Thymus (tissue), 11 donors: ENCODE measurements at regions not wholly inside any gene's neighbourhood (a gene's known extent, or its start where the extent isn't known, plus 50 kb on each side); places are given as distances from the start of the nearest gene placed in this dataset.

Source experiments
- DNase-seq, 9 donors: peaks; one replicate each; pipeline ENCODE4 v3.0.0-alpha.2; 2013; ENCODE audit warnings: low spot score in 9 of 9, low read depth in 6 of 9, missing footprints in 1 of 9
- H3K27ac ChIP-seq, 2 donors: one replicate each; pipeline ENCODE4 v1.5.1; 2013; ENCODE audit warnings: control low read depth in 1 of 2, low read depth in 1 of 2, low read length in 1 of 2, mild to moderate bottlenecking in 1 of 2, moderate library complexity in 1 of 2
- H3K27me3 ChIP-seq, 2 donors: one replicate each; pipeline ENCODE4 v1.5.1; 2013; ENCODE audit warnings: low read length in 1 of 2; ENCODE audit not compliant: control insufficient read depth in 2 of 2, insufficient read depth in 1 of 2
- H3K36me3 ChIP-seq, 2 donors: one replicate each; pipeline ENCODE4 v1.5.1; 2013; ENCODE audit warnings: low read length in 1 of 2, mild to moderate bottlenecking in 1 of 2, moderate library complexity in 1 of 2; ENCODE audit not compliant: control insufficient read depth in 2 of 2, insufficient read depth in 2 of 2
- H3K4me1 ChIP-seq, 2 donors: one replicate each; pipeline ENCODE4 v1.5.1; 2013; ENCODE audit warnings: low read length in 2 of 2; ENCODE audit not compliant: control insufficient read depth in 2 of 2, insufficient read depth in 2 of 2
- H3K4me3 ChIP-seq, 2 donors: one replicate each; pipeline ENCODE4 v1.5.1; 2013; ENCODE audit warnings: low read length in 2 of 2, control low read depth in 1 of 2, mild to moderate bottlenecking in 1 of 2
- H3K9me3 ChIP-seq, 2 donors: one replicate each; pipeline ENCODE4 v1.5.1; 2013; ENCODE audit warnings: low read length in 1 of 2, mild to moderate bottlenecking in 1 of 2; ENCODE audit not compliant: control insufficient read depth in 2 of 2, insufficient read depth in 1 of 2
- WGBS: extraction: QIAGEN DNeasy Blood & Tissue Kit; methylation state at CpG from one replicate; pipeline ENCODE4 v1.1.7; 2013; 5-methylcytosine and 5-hydroxymethylcytosine counted together
- donor health status: healthy.

GRCh38 chr10:61846370-61847031 lies 55.0 kb upstream of the ARID5B start:
- Histone ChIP-seq H3K4me3 (no peak overlapping the region), H3K36me3 (no peaks in the 10 kb centered on the region), H3K9me3 (peaks cover 0 to 5% of the 10 kb centered on the region in 2 donors), H3K4me1 (no peaks in the 10 kb centered on the region), H3K27ac (no peak overlapping the region), H3K27me3 (no peaks in the 10 kb centered on the region)
- 96% methylated on average over 5 of the region's 5 CpGs for WGBS
- no peak for DNase-seq

GRCh38 chr10:61847087-61847486 lies 54.4 kb upstream of the ARID5B start:
- peaks cover 0 to 5% of the 10 kb centered on the region in 2 donors for H3K9me3 ChIP-seq
- no peaks in the 10 kb centered on the region for H3K4me1 ChIP-seq
- no peak overlapping the region for H3K27ac ChIP-seq
- peak in 1 of 9 donors; percentile 23 for DNase-seq
- no peak overlapping the region for H3K4me3 ChIP-seq
- 42% methylated on average over 2 of the region's 2 CpGs for WGBS
- no peaks in the 10 kb centered on the region for H3K36me3 ChIP-seq
- H3K27me3 ChIP-seq: no peaks in the 10 kb centered on the region

GRCh38 chr10:61847640-61848039 lies 53.9 kb upstream of the ARID5B start:
- 99% methylated on average over 2 of the region's 2 CpGs for WGBS
- no peak for DNase-seq
- H3K9me3 ChIP-seq: peaks cover 0 to 5% of the 10 kb centered on the region in 2 donors
- H3K4me3 ChIP-seq: no peak overlapping the region
- H3K4me1 ChIP-seq: no peaks in the 10 kb centered on the region
- no peaks in the 10 kb centered on the region for H3K27me3 ChIP-seq
- H3K27ac ChIP-seq: no peak overlapping the region
- no peaks in the 10 kb centered on the region for H3K36me3 ChIP-seq

- Histone ChIP-seq H3K9me3 (peaks cover 0 to 5% of the 10 kb centered on the region in 2 donors), H3K27ac (no peak overlapping the region)
- DNase-seq: no peak
Measured at GRCh38 chr10:61850376-61850775, 51.1 kb upstream of the ARID5B start.

More at GRCh38 chr10:61850376-61850775, 51.1 kb upstream of the ARID5B start:
- H3K4me1 ChIP-seq: no peaks in the 10 kb centered on the region
- no peaks in the 10 kb centered on the region for H3K36me3 ChIP-seq
- H3K27me3 ChIP-seq: no peaks in the 10 kb centered on the region
- H3K4me3 ChIP-seq: no peak overlapping the region
